ENCODE measurements at regions not wholly inside any gene's neighbourhood (a gene's known extent, or its start where the extent isn't known, plus 50 kb on each side); places are given as distances from the start of the nearest gene placed in this dataset.

- no peak for TF ChIP-seq MNT (conservative IDR thresholded peaks at IDR 0.05)
- TF ChIP-seq ATF1 (CRISPR knock-in tag; IDR thresholded peaks at IDR 0.05) = no peak
- TF ChIP-seq ATF1 (tag; IDR thresholded peaks at IDR 0.05) = no peak
- no peak for TF ChIP-seq CBFB (CRISPR knock-in tag; IDR thresholded peaks at IDR 0.05)
- no peak for TF ChIP-seq ZNF24 (IDR thresholded peaks at IDR 0.05)
- no peak for TF ChIP-seq ZNF311 (CRISPR knock-in tag; IDR thresholded peaks at IDR 0.05)
- TF ChIP-seq ZNF764 (CRISPR knock-in tag; IDR thresholded peaks at IDR 0.05; ENCODE audit: low read depth) = no peak
- TF ChIP-seq RUNX1 (IDR thresholded peaks at IDR 0.05; ENCODE audit: low read depth) = no peak
- no peak for TF ChIP-seq ZBTB11 (CRISPR knock-in tag; IDR thresholded peaks at IDR 0.05)
- TF ChIP-seq RBM39 (optimal IDR thresholded peaks at IDR 0.05; ENCODE audit: low read depth, low read length) = no peak
- TF ChIP-seq SREBF1 (IDR thresholded peaks at IDR 0.05; ENCODE audit: borderline replicate concordance, low read depth, low read length) = no peak
- no TSS peak for BruUV-seq (replicated peaks)
- no peaks in the 10 kb centered on the region for H3K79me2 ChIP-seq (ENCODE audit: control insufficient read depth, insufficient read depth, low read length)
- no peaks in the 10 kb centered on the region for H4K20me1 ChIP-seq (replicated peaks; ENCODE audit: control insufficient read depth, insufficient read depth, low read length)
- ATAC-seq = no peak
- H3K36me3 ChIP-seq (ENCODE audit: control insufficient read depth, insufficient read depth, low read length) = no peaks in the 10 kb centered on the region
- H3K9me3 ChIP-seq (replicated peaks; ENCODE audit: control insufficient read depth, insufficient read depth, low read depth, low read length) = no peaks in the 10 kb centered on the region
- in situ Hi-C loops (cut with MboI) (no loop called here), intact Hi-C loops (cut with micrococcal nuclease) (no loop called here)
- H3K4me2 ChIP-seq (ENCODE audit: insufficient read depth, low read length) = no peak overlapping the region
- H3K4me3 ChIP-seq = no peak overlapping the region
- no peak for FAIRE-seq
- no peaks in the 10 kb centered on the region for H3K4me1 ChIP-seq (replicated peaks in 1 of 2; ENCODE audit: control insufficient read depth in 2 of 2, insufficient read depth in 2 of 2, low read length in 2 of 2)
- ChIA-PET POLR2A (no interaction called here), CTCF (ENCODE audit: low intra/inter-chr PET ratio) (no interaction called here)
- WGBS (ENCODE audit: insufficient coverage, low coverage, missing lambda C conversion rate) = 0% methylated on average over 1 of the region's 1 CpG
- no peaks in the 10 kb centered on the region for H3K9me1 ChIP-seq (ENCODE audit: control insufficient read depth, insufficient read depth, low read length)
- H3K27ac ChIP-seq (ENCODE audit: extremely low read depth, low read depth, low read length) = no peak overlapping the region
- H3K27me3 ChIP-seq (ENCODE audit: control insufficient read depth in 2 of 2, insufficient read depth in 2 of 2, low read length in 2 of 2) = no peaks in the 10 kb centered on the region
- no peak overlapping the region for H3K9ac ChIP-seq (ENCODE audit: insufficient read depth in 1 of 2, low read depth in 2 of 2, low read length in 2 of 2)
- no peak overlapping the region for H2AFZ ChIP-seq (ENCODE audit: low read depth, low read length)
- no peak for DNase-seq (ENCODE audit: extremely low read depth in 1 of 4, low spot score in 3 of 4)
These were observed 85.3 kb downstream of the TYW3 start for GRCh38 chr1:74818241-74818640.

Data from K562 (cell line).